Mononuclear cell (primary cell): ENCODE measurements at regions not wholly inside any gene's neighbourhood (a gene's known extent, or its start where the extent isn't known, plus 50 kb on each side); places are given as distances from the start of the nearest gene placed in this dataset.

ENCODE experiments used
- H3K27me3 ChIP-seq: 2 replicates; pipeline ENCODE4 v1.6.0; 2011; ENCODE audit warnings: low read length, control low read depth; ENCODE audit not compliant: insufficient read depth
- H3K4me1 ChIP-seq: 2 replicates; pipeline ENCODE4 v1.5.1; 2011; ENCODE audit warnings: mild to moderate bottlenecking, low read length, control low read depth; ENCODE audit not compliant: insufficient read depth
- H3K4me3 ChIP-seq: 2 replicates; pipeline ENCODE4 v1.5.1; 2011; ENCODE audit warnings: mild to moderate bottlenecking, low read length, moderate library complexity
- H3K9me3 ChIP-seq: 2 replicates; pipeline ENCODE4 v1.5.1; 2011; ENCODE audit warnings: low read depth, mild to moderate bottlenecking, control low read depth, low read length

GRCh38 chr12:34388636-34389377 lies 366.5 kb downstream of the ALG10 start:
- Histone ChIP-seq H3K4me3 (no peak overlapping the region), H3K4me1 (no peaks in the 10 kb centered on the region), H3K9me3 (no peaks in the 10 kb centered on the region), H3K27me3 (no peaks in the 10 kb centered on the region)

- no peaks in the 10 kb centered on the region for H3K27me3 ChIP-seq
- no peaks in the 10 kb centered on the region for H3K9me3 ChIP-seq
- H3K4me1 ChIP-seq = no peaks in the 10 kb centered on the region
- H3K4me3 ChIP-seq = no peak overlapping the region
Measured at GRCh38 chr12:34389378-34390170, 367.3 kb downstream of the ALG10 start.

- H3K4me3 ChIP-seq = no peak overlapping the region
- H3K9me3 ChIP-seq = no peaks in the 10 kb centered on the region
- H3K27me3 ChIP-seq = no peaks in the 10 kb centered on the region
- H3K4me1 ChIP-seq = no peaks in the 10 kb centered on the region
Measured at GRCh38 chr12:34390171-34390841, 368.0 kb downstream of the ALG10 start.

- no peaks in the 10 kb centered on the region for H3K27me3 ChIP-seq
- no peaks in the 10 kb centered on the region for H3K4me1 ChIP-seq
- H3K4me3 ChIP-seq = no peak overlapping the region
- H3K9me3 ChIP-seq = no peaks in the 10 kb centered on the region
Measured at GRCh38 chr12:34390846-34391700, 368.8 kb downstream of the ALG10 start.

GRCh38 chr12:34391771-34392581 lies 369.7 kb downstream of the ALG10 start:
- H3K9me3 ChIP-seq = no peaks in the 10 kb centered on the region

GRCh38 chr12:34392741-34393085 lies 370.4 kb downstream of the ALG10 start:
- H3K9me3 ChIP-seq = no peaks in the 10 kb centered on the region
- H3K27me3 ChIP-seq = no peaks in the 10 kb centered on the region
- no peaks in the 10 kb centered on the region for H3K4me1 ChIP-seq
- H3K4me3 ChIP-seq = no peak overlapping the region

More at GRCh38 chr12:34391771-34392581, 369.7 kb downstream of the ALG10 start:
- H3K4me1 ChIP-seq = no peaks in the 10 kb centered on the region
- H3K27me3 ChIP-seq = no peaks in the 10 kb centered on the region
- no peak overlapping the region for H3K4me3 ChIP-seq

GRCh38 chr12:34393086-34393820 lies 371.0 kb downstream of the ALG10 start:
- H3K27me3 ChIP-seq = no peaks in the 10 kb centered on the region

GRCh38 chr12:34393821-34394150 lies 371.5 kb downstream of the ALG10 start:
- Histone ChIP-seq H3K4me1 (no peaks in the 10 kb centered on the region), H3K4me3 (no peak overlapping the region), H3K27me3 (no peaks in the 10 kb centered on the region), H3K9me3 (no peaks in the 10 kb centered on the region)

More at GRCh38 chr12:34393086-34393820, 371.0 kb downstream of the ALG10 start:
- H3K4me3 ChIP-seq = no peak overlapping the region
- no peaks in the 10 kb centered on the region for H3K4me1 ChIP-seq
- H3K9me3 ChIP-seq = no peaks in the 10 kb centered on the region

GRCh38 chr12:34394211-34395055 lies 372.1 kb downstream of the ALG10 start:
- Histone ChIP-seq H3K9me3 (no peaks in the 10 kb centered on the region), H3K4me3 (no peak overlapping the region), H3K27me3 (no peaks in the 10 kb centered on the region), H3K4me1 (no peaks in the 10 kb centered on the region)

GRCh38 chr12:34395056-34396005 lies 373.0 kb downstream of the ALG10 start:
- Histone ChIP-seq H3K4me3 (no peak overlapping the region), H3K9me3 (no peaks in the 10 kb centered on the region), H3K4me1 (no peaks in the 10 kb centered on the region), H3K27me3 (no peaks in the 10 kb centered on the region)

GRCh38 chr12:34396006-34396860 lies 373.9 kb downstream of the ALG10 start:
- Histone ChIP-seq H3K4me1 (no peaks in the 10 kb centered on the region), H3K27me3 (no peaks in the 10 kb centered on the region), H3K4me3 (no peak overlapping the region), H3K9me3 (no peaks in the 10 kb centered on the region)
